NB4 (cell line): ENCODE measurements at regions not wholly inside any gene's neighbourhood (a gene's known extent, or its start where the extent isn't known, plus 50 kb on each side); places are given as distances from the start of the nearest gene placed in this dataset.

Experiments
- DNase-seq: peaks from one replicate; pipeline ENCODE4 v3.0.0; 2010; ENCODE audit warnings: low read depth
- H3K4me3 ChIP-seq: one replicate; pipeline ENCODE4 v1.5.1; 2011; ENCODE audit warnings: mild to moderate bottlenecking, low read depth, low read length, moderate library complexity
- MYC ChIP-seq: IDR thresholded peaks from 2 replicates; pipeline ENCODE4 v1.6.1; 2011; ENCODE audit warnings: low read depth, low read length
- POLR2A ChIP-seq: IDR thresholded peaks from 2 replicates; pipeline ENCODE4 v1.6.1; 2011; ENCODE audit warnings: mild to moderate bottlenecking; ENCODE audit not compliant: insufficient read length; ENCODE audit errors: extremely low read depth
- TF ChIP-seq, protein P1 (sequence below): IDR thresholded peaks from 2 replicates; pipeline ENCODE4 v1.6.1; 2011; ENCODE audit warnings: low read depth, low read length
- TF ChIP-seq, protein P2 (sequence below): IDR thresholded peaks from one replicate; pipeline ENCODE4 v1.5.1; 2012; ENCODE audit warnings: low read depth, low read length

DNA sequence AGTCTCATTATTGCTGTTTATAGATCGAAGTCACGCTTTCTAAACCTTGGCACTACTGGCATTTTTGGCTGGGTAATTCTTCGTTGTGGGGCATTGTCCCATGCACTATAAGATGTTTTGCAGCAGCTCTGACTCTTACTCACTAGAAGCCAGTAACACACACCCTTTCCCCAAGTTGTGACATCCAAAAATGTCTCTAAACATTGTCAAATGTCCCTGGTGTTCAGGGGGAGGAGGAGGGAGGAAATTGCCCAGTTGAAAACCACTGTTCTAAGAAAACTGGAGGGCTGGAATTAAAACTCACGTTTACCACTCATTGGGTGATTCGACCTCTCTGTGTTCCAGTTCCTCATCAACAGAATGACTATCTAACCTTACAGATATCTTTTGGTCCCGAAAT lies 115.7 kb upstream of the KLF7 start:
- TF ChIP-seq, protein P1, sequence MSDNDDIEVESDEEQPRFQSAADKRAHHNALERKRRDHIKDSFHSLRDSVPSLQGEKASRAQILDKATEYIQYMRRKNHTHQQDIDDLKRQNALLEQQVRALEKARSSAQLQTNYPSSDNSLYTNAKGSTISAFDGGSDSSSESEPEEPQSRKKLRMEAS, result no peak
- TF ChIP-seq POLR2A (no peak), MYC (no peak)
- TF ChIP-seq, protein P2, sequence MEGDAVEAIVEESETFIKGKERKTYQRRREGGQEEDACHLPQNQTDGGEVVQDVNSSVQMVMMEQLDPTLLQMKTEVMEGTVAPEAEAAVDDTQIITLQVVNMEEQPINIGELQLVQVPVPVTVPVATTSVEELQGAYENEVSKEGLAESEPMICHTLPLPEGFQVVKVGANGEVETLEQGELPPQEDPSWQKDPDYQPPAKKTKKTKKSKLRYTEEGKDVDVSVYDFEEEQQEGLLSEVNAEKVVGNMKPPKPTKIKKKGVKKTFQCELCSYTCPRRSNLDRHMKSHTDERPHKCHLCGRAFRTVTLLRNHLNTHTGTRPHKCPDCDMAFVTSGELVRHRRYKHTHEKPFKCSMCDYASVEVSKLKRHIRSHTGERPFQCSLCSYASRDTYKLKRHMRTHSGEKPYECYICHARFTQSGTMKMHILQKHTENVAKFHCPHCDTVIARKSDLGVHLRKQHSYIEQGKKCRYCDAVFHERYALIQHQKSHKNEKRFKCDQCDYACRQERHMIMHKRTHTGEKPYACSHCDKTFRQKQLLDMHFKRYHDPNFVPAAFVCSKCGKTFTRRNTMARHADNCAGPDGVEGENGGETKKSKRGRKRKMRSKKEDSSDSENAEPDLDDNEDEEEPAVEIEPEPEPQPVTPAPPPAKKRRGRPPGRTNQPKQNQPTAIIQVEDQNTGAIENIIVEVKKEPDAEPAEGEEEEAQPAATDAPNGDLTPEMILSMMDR, result no peak
- DNase-seq, result no peak
- no peak overlapping the region for H3K4me3 ChIP-seq

DNA sequence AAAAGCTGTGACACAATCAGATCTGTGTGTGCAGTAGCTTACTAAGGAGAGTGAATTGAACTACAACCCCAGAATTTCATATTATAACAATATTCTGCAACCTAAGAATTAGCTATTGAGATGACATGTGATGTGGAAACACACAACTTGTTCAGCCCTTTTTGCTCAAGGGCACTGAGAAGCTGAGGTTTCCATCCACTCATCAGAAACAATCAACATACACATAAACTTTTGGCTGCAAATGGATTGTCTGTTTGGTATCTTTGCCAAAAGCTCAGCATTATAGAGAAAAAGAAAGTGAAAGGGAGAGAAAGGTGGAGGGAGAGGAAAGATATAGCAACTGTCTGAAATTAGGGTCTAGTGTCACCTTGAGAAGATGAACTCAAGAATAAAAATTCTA lies 117.2 kb upstream of the KLF7 start:
- TF ChIP-seq, protein P2, result no peak
- TF ChIP-seq, protein P1, result no peak
- TF ChIP-seq MYC (no peak), POLR2A (no peak)
- no peak for DNase-seq
- H3K4me3 ChIP-seq, result no peak overlapping the region

DNA sequence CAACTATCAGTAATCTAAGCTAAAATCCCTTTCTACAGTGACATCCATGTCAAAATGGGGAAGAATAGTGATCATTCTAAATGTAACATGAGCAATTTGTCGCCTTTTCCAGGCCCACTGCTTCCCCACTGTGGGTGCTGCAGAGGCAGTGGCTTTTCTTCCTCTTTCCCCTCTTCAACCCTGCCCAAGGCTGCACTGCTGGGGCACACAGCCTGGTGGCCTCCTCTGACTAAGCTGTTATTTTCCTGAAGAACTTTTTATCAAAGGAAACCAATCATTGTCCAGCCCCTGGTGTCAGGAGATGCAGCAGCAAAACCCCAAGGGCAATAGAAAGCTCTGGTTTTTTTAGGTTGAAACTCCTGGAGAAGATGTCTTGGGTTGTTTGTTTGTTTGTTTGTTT lies 117.6 kb upstream of the KLF7 start:
- peak; percentile 53 for DNase-seq
- no peak overlapping the region for H3K4me3 ChIP-seq
- TF ChIP-seq MYC, result no peak

DNA sequence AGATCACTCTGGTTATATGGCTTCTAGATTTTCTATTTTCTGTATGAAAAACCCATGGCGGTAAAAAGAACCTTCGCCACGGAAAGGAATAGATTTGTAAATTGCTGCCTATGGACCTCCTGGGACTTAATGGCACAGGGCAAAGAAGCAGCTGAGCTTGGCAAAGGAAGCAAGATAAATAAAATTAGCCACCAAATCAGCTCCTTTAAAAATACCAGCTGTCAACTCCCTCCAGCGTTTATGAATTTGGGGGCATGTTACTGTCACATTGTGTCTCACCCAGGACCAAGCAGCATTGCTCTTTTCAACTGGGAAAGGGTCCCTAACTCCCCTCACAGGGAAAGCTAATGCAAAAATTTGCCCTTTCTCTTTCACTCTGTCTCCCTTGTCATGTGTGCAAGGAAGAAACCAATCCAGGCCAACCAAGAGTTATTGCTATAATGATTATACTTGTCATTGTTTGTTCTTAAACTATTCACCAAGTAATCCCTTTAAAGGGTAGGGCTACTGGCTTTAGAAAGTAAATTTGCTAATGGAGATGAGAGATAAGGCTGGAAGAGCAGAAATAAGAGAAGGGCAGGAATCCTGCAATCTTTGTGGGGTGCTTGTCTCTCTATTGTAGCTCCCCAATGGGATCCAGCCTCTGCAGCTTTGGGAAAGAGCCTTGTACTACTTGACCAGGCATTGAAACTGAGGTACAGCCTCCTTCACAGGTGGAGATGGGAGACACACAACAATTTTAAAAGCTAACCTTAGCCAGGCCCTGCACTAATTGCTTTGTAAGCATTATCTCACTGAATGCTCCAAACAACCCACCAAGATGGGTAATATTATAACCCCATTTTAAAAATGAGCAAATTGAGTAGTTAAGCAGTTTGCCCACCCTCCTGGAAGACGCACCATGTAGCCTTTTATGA lies 119.1 kb upstream of the KLF7 start:
- no peak for DNase-seq
- no peak for TF ChIP-seq POLR2A
- TF ChIP-seq MYC, result no peak
- TF ChIP-seq, protein P2, result no peak
- TF ChIP-seq, protein P1, result no peak
- no peak overlapping the region for H3K4me3 ChIP-seq

DNA sequence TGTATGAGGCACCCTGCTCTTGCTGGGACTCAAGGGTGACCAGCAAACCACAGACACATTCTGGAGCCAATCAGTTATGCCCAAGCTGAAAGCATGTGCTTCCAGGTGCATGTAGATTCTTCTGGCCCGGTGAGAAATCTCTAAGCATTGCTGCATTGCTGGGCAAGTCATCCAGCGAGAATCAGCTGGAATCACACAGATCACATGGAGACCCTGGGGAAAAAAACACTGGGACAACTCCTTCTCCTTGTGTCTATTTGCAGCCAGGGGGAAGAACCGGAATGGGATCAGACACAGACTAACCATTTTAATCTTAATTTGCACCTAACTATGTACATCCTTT lies 119.7 kb upstream of the KLF7 start:
- TF ChIP-seq MYC (no peak), POLR2A (no peak)
- TF ChIP-seq, protein P2, result no peak
- TF ChIP-seq, protein P1, result no peak
- DNase-seq, result no peak
- no peak overlapping the region for H3K4me3 ChIP-seq

DNA sequence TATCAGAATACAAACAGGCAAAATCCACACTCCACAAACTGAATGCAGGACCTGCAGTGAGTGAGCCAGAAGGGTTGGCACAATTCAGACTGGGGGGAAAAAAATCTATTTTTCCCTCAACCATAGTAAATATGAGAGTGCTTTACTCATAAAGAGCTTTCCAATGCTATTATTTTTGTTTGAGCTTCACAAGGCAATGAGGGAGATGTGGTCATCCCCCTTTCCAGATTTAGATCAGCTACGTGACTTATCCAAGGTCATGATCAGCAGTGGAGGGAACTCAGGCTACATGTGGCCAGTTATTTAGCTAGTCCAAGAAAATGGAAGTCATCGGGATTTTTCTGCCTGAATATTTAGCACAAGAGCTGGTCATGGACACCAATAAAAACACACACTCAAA lies 120.4 kb upstream of the KLF7 start:
- no peak for DNase-seq
- TF ChIP-seq POLR2A (no peak), MYC (no peak)
- TF ChIP-seq, protein P1, result no peak
- TF ChIP-seq, protein P2, result no peak
- H3K4me3 ChIP-seq, result no peak overlapping the region
